Fibroblast of lung (primary cell): ENCODE measurements at regions not wholly inside any gene's neighbourhood (a gene's known extent, or its start where the extent isn't known, plus 50 kb on each side); places are given as distances from the start of the nearest gene placed in this dataset.

Experiments used
- DNase-seq, 2 donors: peaks; one replicate each; pipeline versions ENCODE4 v3.0.0 to v3.0.0-alpha.2; 2010; ENCODE audit warnings: low read depth in 2 of 2
- H2AFZ ChIP-seq: 2 replicates; pipeline ENCODE4 v1.5.1; 2012; ENCODE audit warnings: low read length, control low read depth, inconsistent platforms
- H3K27ac ChIP-seq: 2 replicates; pipeline ENCODE4 v1.5.1; 2011; ENCODE audit warnings: low read length, control low read depth; ENCODE audit not compliant: insufficient read depth
- H3K27me3 ChIP-seq: 2 replicates; pipeline ENCODE4 v1.5.1; 2011; ENCODE audit warnings: mild to moderate bottlenecking, low read length; ENCODE audit not compliant: control insufficient read depth, insufficient read depth
- H3K36me3 ChIP-seq: 2 replicates; pipeline ENCODE4 v1.5.1; 2011; ENCODE audit warnings: low read length; ENCODE audit not compliant: control insufficient read depth, insufficient read depth
- H3K4me1 ChIP-seq: 2 replicates; pipeline ENCODE4 v1.5.1; 2011; ENCODE audit warnings: low read length; ENCODE audit not compliant: control insufficient read depth, insufficient read depth; ENCODE audit errors: extremely low read depth
- H3K4me2 ChIP-seq: 2 replicates; pipeline ENCODE4 v1.5.1; 2011; ENCODE audit warnings: low read length, control low read depth; ENCODE audit not compliant: insufficient read depth; ENCODE audit errors: extremely low read depth
- H3K4me3 ChIP-seq, 4 experiments: fragments of 200-600 bp in 1 of 4; sonication (generic) in 1 of 4; replicated peaks in 1 of 4; 2 replicates each; pipeline ENCODE4 v1.5.1; 2011 to 2016; ENCODE audit warnings: low read length in 4 of 4, low read depth in 3 of 4, mild to moderate bottlenecking in 3 of 4, control low read depth in 2 of 4, inconsistent platforms in 1 of 4, mixed read lengths in 1 of 4; ENCODE audit not compliant: insufficient read depth in 1 of 4; ENCODE audit errors: control extremely low read depth in 1 of 4
- H3K79me2 ChIP-seq: 2 replicates; pipeline ENCODE4 v1.5.1; 2012; ENCODE audit warnings: mild to moderate bottlenecking, low read length, inconsistent platforms; ENCODE audit not compliant: control insufficient read depth, insufficient read depth
- H3K9ac ChIP-seq: 2 replicates; pipeline ENCODE4 v1.5.1; 2011; ENCODE audit warnings: mild to moderate bottlenecking, low read length, control low read depth; ENCODE audit not compliant: insufficient read depth
- H3K9me3 ChIP-seq: 2 replicates; pipeline ENCODE4 v1.5.1; 2012; ENCODE audit warnings: low read depth, low read length; ENCODE audit not compliant: control insufficient read depth, insufficient read depth
- H4K20me1 ChIP-seq: 2 replicates; pipeline ENCODE4 v1.5.1; 2011; ENCODE audit warnings: low read length; ENCODE audit not compliant: control insufficient read depth, insufficient read depth; ENCODE audit errors: extremely low read depth
- CTCF ChIP-seq, 2 donors: IDR thresholded peaks in 1 of 2; conservative IDR thresholded peaks in 1 of 2; 1 replicate in 1 of 2; 2 replicates in 1 of 2; pipeline ENCODE4 v1.5.1; 2011 to 2012; ENCODE audit warnings: low read length in 2 of 2, control low read depth in 1 of 2, inconsistent platforms in 1 of 2, low read depth in 1 of 2, mild to moderate bottlenecking in 1 of 2
- EZH2 ChIP-seq: IDR thresholded peaks from 2 replicates; pipeline ENCODE4 v1.5.1; 2012; ENCODE audit warnings: low read length, control low read depth, mild to moderate bottlenecking; ENCODE audit errors: missing control alignments

GRCh38 chr1:101451888-101452287, 215.1 kb downstream of the S1PR1 start:
- DNase-seq: no peak
- no peaks in the 10 kb centered on the region for H3K4me1 ChIP-seq
- no peaks in the 10 kb centered on the region for H3K36me3 ChIP-seq
- no peaks in the 10 kb centered on the region for H3K9me3 ChIP-seq
- no peak overlapping the region for H2AFZ ChIP-seq
- no peaks in the 10 kb centered on the region for H4K20me1 ChIP-seq
- TF ChIP-seq EZH2 (no peak), CTCF (conservative IDR thresholded peaks at IDR 0.05 in 1 of 2, IDR thresholded peaks at IDR 0.05 in 1 of 2; ENCODE audit: low read depth in 1 of 2, low read length in 2 of 2) (no peak)
- H3K4me2 ChIP-seq: no peak overlapping the region
- H3K79me2 ChIP-seq: no peaks in the 10 kb centered on the region
- H3K27me3 ChIP-seq: no peaks in the 10 kb centered on the region
- no peak overlapping the region for H3K27ac ChIP-seq
- no peak overlapping the region for H3K9ac ChIP-seq
- H3K4me3 ChIP-seq: no peak overlapping the region

- Histone ChIP-seq H3K4me1 (no peaks in the 10 kb centered on the region), H3K9ac (no peak overlapping the region), H3K79me2 (no peaks in the 10 kb centered on the region), H3K36me3 (no peaks in the 10 kb centered on the region), H3K4me3 (no peak overlapping the region), H3K27ac (no peak overlapping the region), H3K27me3 (no peaks in the 10 kb centered on the region), H2AFZ (no peak overlapping the region), H3K9me3 (no peaks in the 10 kb centered on the region), H4K20me1 (no peaks in the 10 kb centered on the region), H3K4me2 (no peak overlapping the region)
- TF ChIP-seq CTCF (conservative IDR thresholded peaks at IDR 0.05 in 1 of 2, IDR thresholded peaks at IDR 0.05 in 1 of 2; ENCODE audit: low read depth in 1 of 2, low read length in 2 of 2): no peak
- TF ChIP-seq EZH2: no peak
- DNase-seq: no peak
These were observed 216.0 kb downstream of the S1PR1 start for GRCh38 chr1:101452825-101453224.

GRCh38 chr1:101453844-101454243, 217.0 kb downstream of the S1PR1 start:
- no peak for TF ChIP-seq CTCF (conservative IDR thresholded peaks at IDR 0.05 in 1 of 2, IDR thresholded peaks at IDR 0.05 in 1 of 2; ENCODE audit: low read depth in 1 of 2, low read length in 2 of 2)
- TF ChIP-seq EZH2: no peak
- DNase-seq: no peak
- H3K4me2 ChIP-seq: no peak overlapping the region

More at GRCh38 chr1:101453844-101454243, 217.0 kb downstream of the S1PR1 start:
- H3K79me2 ChIP-seq: no peaks in the 10 kb centered on the region
- no peaks in the 10 kb centered on the region for H4K20me1 ChIP-seq
- H2AFZ ChIP-seq: no peak overlapping the region
- H3K9ac ChIP-seq: no peak overlapping the region
- H3K4me3 ChIP-seq: no peak overlapping the region
- H3K27ac ChIP-seq: no peak overlapping the region
- H3K36me3 ChIP-seq: no peaks in the 10 kb centered on the region
- no peaks in the 10 kb centered on the region for H3K9me3 ChIP-seq
- H3K4me1 ChIP-seq: no peaks in the 10 kb centered on the region
- no peaks in the 10 kb centered on the region for H3K27me3 ChIP-seq
